Germinal center (tissue), 1 donor: ENCODE measurements at regions not wholly inside any gene's neighbourhood (a gene's known extent, or its start where the extent isn't known, plus 50 kb on each side); places are given as distances from the start of the nearest gene placed in this dataset.

Experiments used
- DNase-seq: peaks from one replicate; pipeline ENCODE4 v3.0.0; 2012; ENCODE audit warnings: mixed read lengths, low spot score

DNA sequence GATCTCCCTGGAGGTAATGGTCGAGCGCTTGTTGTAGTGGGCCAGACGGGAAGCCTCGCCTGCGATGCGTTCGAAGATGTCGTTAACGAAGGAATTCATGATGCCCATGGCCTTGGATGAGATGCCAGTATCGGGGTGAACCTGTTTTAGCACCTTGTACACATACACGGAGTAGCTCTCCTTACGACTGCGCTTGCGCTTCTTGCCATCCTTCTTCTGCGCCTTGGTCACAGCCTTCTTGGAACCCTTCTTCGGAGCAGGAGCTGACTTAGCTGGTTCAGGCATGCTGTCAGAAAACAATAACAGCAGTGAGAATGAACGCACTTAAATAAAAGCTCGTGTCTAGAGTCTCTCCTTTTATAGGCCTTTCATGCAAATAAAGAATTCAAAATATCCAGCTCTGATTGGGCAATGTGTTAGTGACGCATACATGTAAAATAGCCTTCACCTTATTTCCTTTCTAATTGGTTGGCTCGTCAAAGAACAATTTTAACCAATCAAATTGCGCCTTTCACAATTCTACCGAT, 129.2 kb downstream of the HFE start:
- DNase-seq, result peak; percentile 91

DNA sequence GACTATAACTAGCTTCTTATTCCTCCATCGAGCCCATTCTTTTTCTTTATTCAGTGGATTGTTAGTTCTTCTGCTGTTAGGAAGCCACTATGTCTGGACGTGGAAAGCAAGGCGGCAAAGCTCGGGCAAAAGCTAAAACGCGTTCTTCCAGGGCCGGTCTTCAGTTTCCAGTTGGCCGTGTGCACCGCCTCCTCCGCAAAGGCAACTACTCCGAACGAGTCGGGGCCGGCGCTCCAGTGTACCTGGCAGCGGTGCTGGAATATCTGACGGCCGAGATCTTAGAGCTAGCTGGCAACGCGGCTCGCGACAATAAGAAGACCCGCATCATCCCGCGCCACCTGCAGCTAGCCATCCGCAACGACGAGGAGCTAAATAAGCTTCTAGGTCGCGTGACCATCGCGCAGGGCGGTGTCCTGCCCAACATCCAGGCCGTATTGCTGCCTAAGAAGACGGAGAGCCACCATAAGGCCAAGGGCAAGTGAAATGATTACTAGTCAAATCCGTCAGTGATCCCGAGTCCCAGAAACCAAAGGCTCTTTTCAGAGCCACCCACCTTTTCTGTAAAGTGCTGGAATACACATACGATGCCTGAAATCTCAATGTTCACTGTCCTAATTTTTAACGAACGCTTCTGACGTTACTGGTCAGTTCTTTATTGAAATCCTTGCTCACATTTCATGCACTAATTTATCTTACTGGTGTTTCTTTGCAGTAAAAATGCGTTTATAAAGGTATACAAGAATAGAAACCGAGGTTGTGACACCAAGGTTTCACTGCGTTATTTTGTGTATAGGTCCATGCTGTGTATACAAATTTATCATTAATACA, 129.9 kb downstream of the HFE start:
- DNase-seq, result no peak

DNA sequence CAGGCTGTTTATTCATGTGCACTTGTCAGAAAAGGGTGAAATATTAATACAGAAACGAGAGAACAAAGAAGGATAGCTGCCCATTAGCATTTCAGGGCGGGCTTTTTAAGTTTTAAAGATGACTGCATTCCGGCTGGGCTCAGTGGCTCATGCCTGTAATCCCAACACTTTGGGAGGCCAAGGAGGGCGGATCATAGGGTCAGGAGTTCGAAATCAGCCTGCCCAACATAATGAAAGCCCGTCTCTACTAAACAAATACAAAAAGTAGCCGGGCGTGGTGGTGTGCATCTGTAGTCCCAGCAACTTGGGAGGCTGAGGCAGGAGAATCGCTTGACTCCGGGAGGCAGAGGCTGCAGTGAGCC, 130.5 kb downstream of the HFE start:
- DNase-seq, result no peak

DNA sequence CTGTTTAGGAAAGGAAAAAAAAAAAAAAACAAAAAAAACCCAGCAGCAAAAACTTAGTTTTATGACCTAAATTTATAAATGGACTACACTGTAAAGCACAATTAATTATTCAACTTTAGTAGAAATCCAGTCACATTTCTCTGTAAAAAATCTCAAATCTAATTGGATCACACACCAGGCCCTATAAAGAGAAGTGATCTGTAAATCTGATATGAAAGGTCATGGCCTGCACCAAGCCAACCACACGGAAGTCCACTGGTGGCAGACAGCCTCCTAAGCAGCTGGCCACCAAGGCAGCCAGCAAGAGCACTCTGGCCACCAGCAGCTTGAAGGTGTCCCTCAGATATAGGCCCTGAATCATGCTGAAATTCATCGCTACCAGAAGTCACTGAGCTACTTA, 131.6 kb downstream of the HFE start:
- DNase-seq, result no peak

DNA sequence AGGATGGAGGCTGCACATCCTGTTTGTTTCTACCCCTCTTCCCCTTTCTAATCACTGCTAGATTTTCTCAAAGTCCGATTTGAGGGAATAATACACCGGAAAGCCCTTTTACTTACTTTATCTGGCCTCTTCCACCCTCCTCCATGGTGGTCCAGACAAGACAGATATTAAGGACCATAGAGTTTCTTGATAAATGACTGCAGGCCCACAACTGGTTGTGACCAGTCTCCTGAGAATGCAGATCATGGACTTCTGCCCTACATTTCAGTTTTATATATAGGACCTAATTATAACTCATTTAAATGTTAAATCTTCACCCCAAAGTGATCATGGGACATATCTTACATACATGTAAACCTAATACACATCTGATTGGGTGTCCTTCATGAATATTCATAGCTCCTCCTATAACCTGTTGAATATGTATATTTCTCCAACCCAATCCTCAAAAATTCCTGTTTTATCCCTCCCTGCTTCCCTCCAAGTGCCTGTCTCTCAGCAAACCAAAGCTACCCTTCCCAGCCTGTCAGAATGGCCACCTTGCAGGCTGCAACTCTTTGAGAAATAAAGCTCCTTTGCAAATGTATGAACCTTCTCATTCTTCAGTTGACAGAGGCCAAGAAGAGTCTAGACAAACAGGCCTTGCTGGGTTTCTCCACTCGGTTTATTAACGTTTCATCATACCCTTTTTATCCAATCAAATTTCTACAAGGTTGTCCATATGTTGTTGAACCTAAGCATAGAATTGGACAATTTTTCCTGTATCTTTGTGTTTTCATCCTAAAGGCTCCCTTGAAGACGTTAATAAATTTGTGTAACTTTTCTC, 133.1 kb downstream of the HFE start:
- no peak for DNase-seq

DNA sequence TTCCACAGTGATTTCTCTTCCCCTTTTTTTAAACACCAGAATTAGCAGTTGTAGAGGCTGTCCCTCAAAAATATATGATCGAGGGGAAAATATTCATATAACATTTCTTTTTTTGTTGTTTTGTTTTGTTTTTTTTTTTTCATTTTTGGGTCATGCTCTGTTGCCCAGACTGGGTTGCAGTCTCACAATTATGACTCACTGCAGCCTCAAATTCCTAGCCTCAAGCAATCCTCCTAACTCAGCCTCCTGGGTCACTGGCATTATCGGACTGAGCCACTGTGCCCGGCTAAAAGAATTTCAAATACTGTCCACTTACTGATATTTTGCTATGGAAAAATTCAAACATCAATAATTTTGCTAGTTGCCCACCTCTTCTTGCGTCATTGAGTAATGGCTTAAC, 134.0 kb downstream of the HFE start:
- no peak for DNase-seq

DNA sequence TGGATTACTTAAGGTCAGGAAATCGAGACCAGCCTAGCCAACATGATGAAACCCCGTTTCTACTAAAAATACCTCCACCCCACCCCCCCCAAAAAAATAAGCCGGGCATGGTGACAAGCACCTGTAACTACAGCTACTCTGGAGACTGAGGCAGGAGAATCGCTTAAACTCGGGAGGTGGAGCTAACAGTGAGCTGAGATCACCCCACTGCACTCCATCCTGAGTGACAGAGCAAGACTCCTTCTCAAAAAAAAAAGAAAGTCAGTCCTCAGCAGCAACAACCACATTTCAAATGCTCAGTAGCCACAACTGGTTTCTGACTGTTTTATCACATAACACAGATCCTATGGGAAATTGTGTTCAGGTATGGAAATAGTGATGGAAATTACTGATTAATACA, 135.3 kb downstream of the HFE start:
- DNase-seq, result no peak

DNA sequence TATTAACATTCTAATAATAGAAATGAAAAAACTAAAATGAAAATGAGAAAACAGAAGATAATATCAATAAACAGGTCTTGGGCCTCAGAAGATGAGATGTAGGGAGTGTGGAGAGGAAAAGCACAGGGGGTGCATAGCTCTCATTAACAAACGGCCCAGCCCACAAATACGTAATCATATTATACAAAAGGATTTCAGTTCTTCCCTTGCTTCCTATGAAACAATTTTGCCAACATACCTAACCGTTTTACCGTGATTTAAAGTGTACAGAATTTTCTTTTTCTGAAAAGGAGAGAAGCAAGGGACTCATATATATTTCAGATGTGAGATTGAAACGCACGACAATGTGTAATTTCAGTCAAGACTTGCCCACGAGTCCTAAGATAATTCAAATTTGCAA, 136.0 kb downstream of the HFE start:
- peak; percentile 18 for DNase-seq

DNA sequence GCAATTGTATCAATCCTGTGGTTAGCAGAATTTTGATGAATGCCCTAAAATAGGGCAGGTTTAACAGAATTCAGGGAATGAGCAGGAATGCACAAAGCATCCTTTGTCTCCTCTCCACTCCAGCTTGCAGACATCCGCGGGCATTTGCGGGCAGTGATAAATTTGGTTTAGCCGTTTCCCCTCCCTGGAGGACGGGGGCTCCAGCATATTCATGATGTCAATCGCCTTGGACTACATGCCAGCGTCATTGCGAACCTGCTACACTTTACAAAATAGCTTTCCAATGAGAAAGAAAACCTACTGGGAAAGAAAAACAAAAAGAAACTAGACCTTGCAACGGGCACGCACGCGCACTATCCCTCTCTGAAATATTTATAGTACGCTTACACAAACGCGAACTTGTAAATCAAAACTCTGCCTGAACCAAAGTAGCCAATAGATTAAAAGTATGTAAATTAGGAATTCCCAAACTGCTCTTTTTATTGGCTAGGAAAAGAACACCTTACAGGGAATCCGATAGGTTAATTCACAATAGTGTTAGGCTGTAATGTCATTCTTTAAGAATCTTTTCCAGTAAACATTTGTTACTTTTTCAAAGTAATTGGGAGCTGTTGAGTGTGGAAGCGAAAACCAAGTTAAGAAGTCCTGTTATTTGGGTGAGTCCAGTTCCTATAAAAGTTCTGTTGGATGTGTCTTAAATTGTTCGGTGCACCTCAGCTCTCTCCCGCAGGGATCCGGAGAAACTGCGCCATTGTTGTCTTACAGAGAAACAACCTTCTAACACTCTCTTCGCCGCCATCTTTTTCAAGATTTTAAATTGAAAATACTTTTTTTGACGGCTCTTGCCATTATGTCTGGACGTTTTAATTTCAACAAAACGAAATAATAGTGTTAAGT, 136.7 kb downstream of the HFE start:
- peak; percentile 54 for DNase-seq

DNA sequence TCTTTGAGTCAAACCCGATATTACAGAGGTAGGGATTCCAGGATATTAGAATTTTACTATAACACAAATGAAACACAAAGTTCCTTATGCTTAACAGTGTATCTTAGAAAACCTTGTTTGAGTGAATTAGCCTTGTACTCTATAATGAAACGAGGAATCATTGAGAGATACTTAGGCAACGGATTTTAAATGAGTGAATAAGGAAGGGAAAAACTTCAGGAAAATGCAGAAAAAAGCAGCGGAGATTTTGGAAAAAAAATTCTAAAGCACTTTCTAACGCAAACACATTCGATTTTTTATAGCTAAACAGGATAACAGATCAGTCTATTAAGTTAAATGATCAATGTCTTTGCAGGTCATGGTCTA, 137.3 kb downstream of the HFE start:
- DNase-seq, result no peak

DNA sequence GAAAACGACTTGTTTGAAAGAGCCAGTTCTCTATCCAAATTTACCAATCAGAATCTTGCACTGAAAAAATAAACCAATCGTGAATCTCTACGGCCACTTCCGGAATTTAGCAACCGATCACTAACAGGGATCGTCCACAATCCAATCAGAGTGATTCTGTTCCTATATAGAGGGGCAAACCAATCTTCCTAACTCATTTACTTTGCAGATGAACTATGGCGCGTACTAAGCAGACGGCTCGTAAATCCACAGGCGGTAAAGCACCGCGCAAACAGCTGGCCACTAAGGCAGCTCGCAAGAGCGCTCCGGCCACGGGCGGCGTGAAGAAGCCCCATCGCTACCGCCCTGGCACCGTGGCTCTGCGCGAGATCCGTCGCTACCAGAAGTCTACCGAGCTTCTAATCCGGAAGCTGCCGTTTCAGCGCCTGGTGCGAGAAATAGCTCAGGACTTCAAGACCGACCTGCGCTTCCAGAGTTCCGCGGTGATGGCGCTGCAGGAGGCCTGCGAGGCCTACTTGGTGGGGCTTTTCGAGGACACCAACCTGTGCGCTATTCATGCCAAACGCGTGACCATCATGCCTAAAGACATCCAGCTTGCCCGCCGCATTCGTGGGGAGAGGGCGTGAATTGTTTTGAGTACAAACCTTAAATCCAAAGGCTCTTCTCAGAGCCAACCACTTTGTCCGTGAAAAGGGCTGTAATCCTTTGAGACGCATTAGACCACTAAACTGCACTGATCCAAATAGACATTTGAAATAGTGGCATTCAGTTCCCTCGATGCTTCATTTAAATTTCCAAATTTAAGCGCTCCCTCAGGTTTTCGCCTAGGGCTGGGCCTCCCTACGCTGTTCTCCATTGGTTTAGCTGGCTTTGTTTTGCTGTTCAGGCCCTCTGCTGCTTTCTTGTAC, 138.0 kb downstream of the HFE start:
- no peak for DNase-seq

DNA sequence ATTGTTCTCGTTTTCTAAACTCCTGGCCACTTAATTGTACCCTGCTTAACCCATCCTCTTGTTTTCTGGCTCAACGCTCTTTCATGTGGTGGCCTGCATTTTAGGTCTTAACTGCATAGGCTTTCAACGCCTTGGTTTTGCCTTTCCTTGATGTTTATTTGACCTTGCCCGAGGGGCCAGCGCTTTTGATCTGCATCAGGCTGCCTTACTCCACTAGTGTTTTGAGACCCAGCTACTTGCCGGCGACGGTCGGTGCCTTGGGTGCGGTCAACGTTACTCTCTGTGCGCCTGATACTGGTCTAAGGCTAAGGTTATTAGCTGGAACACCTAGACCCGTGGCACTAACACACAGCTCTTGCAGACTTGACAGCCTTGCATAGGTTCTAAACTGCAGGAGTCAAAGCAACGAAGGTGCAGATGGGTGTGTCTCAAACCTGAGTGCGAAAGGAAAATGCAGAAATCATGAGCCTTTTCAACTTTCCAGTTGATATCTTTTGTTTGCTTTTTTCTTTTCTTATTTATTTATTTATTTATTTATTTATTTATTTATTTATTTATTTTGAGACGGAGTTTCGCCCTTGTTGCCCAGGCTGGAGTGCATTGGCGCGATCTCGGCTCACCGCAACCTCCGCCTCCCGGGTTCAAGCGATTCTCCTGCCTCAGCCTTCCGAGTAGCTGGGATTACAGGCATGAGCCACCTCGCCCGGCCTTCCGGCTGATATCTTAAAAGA, 138.8 kb downstream of the HFE start:
- DNase-seq, result no peak

DNA sequence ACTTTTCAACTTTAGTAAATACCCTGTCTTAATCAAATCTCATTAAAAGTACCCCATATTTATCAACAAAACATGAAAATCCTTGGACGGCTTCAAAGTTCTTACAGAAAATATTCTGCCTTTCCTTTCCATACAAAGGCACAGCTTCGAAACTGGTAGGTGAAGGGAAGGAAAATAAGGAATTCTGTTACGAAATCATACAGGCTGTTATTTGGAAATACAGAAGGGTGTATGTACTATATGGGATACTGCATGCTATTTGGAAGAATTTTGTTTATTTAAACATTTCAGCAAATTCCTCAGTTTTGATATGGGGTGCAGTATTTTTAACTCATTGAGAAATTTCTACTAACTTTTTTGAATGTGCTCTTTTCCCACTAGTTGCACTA, 138.4 kb upstream of the BTN3A2 start:
- no peak for DNase-seq

DNA sequence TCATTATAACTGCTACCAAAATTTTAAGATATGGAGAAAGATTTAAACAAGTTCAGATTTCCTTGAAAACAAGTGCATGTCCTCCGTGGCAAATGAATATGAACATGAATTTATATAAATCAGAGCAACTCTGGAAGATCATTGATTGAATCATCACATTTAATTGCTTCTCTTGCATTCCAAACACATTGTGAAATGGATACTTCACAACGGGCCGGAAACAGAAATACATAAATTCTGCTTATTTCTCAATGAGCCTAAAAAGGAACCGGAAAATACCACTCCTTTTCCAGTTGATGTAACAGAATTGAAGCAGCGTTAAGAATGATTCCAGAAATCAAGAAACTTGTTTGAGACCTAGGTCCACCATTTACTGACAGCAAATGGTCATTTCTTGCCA, 134.6 kb upstream of the BTN3A2 start:
- DNase-seq, result no peak

DNA sequence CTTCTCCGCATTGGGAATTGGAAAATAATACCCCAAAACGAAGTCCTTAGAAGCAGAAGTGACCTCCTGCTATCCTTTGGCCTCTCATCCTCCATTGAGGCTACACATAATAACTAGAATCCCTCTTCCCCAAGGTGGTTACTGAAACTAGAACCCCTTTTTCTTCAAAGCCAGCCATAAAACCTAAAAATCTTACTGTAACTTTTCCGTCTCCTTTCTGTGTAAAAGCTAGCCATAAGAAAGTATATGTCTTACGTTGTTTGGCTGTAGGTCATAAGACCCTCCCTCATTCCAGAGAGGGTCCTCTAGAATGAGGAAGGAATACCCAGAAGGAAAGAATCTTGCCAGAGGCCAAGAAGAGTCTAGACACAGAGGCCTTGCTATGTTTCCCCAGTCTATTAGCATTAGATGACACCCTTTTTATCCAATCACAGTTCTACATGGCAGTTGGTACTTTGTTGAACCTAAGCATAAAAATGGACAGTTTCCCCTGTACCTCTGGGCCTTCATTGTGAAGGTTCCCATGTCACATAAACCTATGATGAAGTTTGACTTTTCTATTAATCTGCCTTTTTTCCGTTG, 133.9 kb upstream of the BTN3A2 start:
- no peak for DNase-seq

DNA sequence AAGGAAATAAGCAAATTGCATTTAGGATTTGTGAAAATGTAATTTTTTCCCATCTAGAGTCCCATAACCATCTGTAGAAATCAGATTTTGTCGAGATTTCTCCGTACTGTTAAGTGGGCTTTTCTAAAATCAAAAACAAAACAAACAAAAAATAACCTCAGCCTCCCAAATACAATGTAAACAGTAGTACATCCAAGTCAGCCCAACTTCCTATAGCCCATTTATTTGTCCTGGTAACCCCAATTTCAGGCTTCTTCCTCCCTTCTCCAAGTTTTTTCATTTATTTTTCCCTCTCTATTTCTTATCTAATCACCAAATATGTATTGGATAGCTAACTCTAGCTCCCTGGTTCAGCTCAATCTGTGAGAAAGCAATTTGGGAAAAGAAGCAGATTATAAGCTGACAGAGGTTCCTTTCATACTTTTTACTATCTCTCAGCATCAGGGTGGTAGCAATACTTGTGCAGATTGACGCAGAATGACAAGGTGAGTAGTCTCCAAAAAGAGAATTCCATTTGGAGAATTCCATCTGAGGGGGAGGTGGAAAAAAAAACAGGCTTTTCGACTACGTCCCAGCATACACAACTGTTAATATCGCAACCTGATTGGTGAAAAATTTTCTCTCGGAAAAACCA, 132.6 kb upstream of the BTN3A2 start:
- no peak for DNase-seq

DNA sequence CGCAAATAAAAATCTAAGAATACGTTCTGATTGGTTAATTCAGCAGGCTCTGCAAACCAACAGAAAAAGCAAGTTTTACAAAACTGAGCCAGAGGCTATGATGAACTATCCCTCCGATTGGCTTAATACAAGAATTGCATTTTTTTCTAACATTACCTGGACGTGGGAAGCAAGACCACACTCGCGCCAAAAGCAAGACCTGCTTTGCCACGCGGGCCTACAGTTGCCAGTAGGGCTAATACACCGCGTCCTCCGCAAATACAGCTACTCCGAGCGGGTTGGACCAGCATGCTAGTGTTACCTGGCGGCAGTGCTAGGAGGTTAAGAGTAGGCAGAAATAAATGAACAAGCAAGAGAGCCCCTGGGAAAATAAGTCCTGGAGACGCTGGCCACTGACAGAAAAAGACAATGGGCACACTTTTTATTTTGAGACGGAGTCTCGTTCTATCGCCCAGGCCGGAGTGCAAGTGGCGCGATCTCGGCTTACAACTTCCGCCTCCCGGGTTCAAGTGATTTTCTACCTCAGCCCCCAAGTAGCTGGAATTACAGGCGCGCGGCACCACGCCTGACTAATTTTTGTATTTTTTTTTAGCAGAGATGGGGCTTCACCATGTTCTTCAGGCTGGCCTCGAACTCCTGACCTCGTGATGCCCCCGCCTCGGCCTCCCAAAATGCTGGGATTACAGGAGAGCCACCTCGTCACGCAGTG, 131.9 kb upstream of the BTN3A2 start:
- peak; percentile 18 for DNase-seq

DNA sequence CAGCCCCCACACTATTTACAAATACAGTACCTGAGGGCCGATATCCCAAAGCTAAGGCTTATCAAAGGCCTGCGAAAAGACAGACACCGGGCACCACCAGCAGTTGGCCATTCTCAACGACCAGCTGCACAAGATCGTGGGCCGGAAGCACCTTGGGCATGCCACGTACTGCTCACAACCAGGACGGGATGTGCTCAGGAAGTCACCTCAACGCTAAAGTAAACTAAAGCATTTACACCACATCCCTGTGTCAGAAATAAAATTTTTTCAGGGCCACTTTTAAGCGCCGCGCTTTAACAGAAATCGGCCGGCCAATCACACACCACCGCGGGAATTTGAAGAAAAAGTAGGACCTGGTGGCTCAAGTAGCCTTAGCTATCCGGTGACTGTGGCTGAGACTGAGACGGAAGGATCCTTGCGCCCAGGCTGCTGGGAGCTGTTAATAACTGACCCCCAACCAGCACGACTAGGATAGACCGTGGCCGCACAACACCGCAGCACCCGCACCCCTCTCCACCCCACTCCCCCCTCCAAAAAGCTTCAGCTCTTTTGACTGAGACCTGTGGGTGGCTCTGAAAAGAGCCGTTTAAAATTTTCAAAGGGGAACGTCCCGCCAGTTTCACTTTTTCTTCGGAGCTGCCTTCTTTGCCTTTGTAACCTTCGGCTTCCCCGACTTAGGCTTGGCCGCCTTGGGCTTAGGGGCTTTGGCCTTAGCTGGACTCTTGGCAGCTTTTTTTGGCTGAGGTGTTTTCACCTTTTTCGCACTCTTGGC, 131.2 kb upstream of the BTN3A2 start:
- peak; percentile 73 for DNase-seq
